ENCODE measurements at regions not wholly inside any gene's neighbourhood (a gene's known extent, or its start where the extent isn't known, plus 50 kb on each side); places are given as distances from the start of the nearest gene placed in this dataset.
A peak's percentile ranks its signal among the peaks of the same experiment; 100 is the strongest.
"Not testable (repeated sequence)": the region's sequence is repeated elsewhere in the genome, so short reads cannot be mapped to it uniquely, and the experiment has no call there.

GRCh38 chrX:125503769-125504168 lies 184.1 kb downstream of the TEX13C start:
- no peak for DNase-seq (ENCODE audit: low read depth, low spot score)

GRCh38 chrX:125505207-125505606 lies 185.5 kb downstream of the TEX13C start:
- no peak for DNase-seq (ENCODE audit: low read depth, low spot score)

GRCh38 chrX:125507119-125507518 lies 187.4 kb downstream of the TEX13C start:
- no peak for DNase-seq (ENCODE audit: low read depth, low spot score)

- peak; percentile 22 for DNase-seq (ENCODE audit: low read depth, low spot score)
Measured at GRCh38 chrX:125520029-125520428, 200.4 kb downstream of the TEX13C start.

GRCh38 chrX:125522752-125523151 lies 203.1 kb downstream of the TEX13C start:
- no peak for DNase-seq (ENCODE audit: low read depth, low spot score)

- no peak for DNase-seq (ENCODE audit: low read depth, low spot score)
Measured at GRCh38 chrX:125532411-125533089, 212.9 kb downstream of the TEX13C start.

GRCh38 chrX:125533352-125533751 lies 213.7 kb downstream of the TEX13C start:
- no peak for DNase-seq (ENCODE audit: low read depth, low spot score)

GRCh38 chrX:125544031-125544660 lies 224.5 kb downstream of the TEX13C start:
- DNase-seq (ENCODE audit: low read depth, low spot score): no peak

GRCh38 chrX:125544856-125545255 lies 225.2 kb downstream of the TEX13C start:
- no peak for DNase-seq (ENCODE audit: low read depth, low spot score)

GRCh38 chrX:125577479-125577878 lies 257.8 kb downstream of the TEX13C start:
- no peak for DNase-seq (ENCODE audit: low read depth, low spot score)

- DNase-seq (ENCODE audit: low read depth, low spot score): no peak
Measured at GRCh38 chrX:125604448-125604847, 284.8 kb downstream of the TEX13C start.

- no peak for DNase-seq (ENCODE audit: low read depth, low spot score)
Measured at GRCh38 chrX:125605145-125605544, 285.5 kb downstream of the TEX13C start.

GRCh38 chrX:125614591-125615343 lies 295.1 kb downstream of the TEX13C start:
- not testable (repeated sequence) for DNase-seq (ENCODE audit: low read depth, low spot score)

- no peak for DNase-seq (ENCODE audit: low read depth, low spot score)
Measured at GRCh38 chrX:125620715-125621587, 301.3 kb downstream of the TEX13C start.

GRCh38 chrX:125621588-125621927 lies 301.9 kb downstream of the TEX13C start:
- peak; percentile 0 for DNase-seq (ENCODE audit: low read depth, low spot score)

- peak; percentile 2 for DNase-seq (ENCODE audit: low read depth, low spot score)
Measured at GRCh38 chrX:125622899-125623298, 303.2 kb downstream of the TEX13C start.

- DNase-seq (ENCODE audit: low read depth, low spot score): no peak
Measured at GRCh38 chrX:125627676-125628075, 308.0 kb downstream of the TEX13C start.

GRCh38 chrX:125628435-125628834 lies 308.8 kb downstream of the TEX13C start:
- no peak for DNase-seq (ENCODE audit: low read depth, low spot score)

GRCh38 chrX:125641405-125641804 lies 321.7 kb downstream of the TEX13C start:
- no peak for DNase-seq (ENCODE audit: low read depth, low spot score)

- no peak for DNase-seq (ENCODE audit: low read depth, low spot score)
Measured at GRCh38 chrX:125646195-125646594, 326.5 kb downstream of the TEX13C start.

GRCh38 chrX:125651426-125651825 lies 331.8 kb downstream of the TEX13C start:
- DNase-seq (ENCODE audit: low read depth, low spot score): peak; percentile 43

GRCh38 chrX:125654501-125654900 lies 334.8 kb downstream of the TEX13C start:
- peak; percentile 17 for DNase-seq (ENCODE audit: low read depth, low spot score)
